NB4 (cell line): ENCODE measurements at regions not wholly inside any gene's neighbourhood (a gene's known extent, or its start where the extent isn't known, plus 50 kb on each side); places are given as distances from the start of the nearest gene placed in this dataset.

Experiments
- MYC ChIP-seq: IDR thresholded peaks from 2 replicates; pipeline ENCODE4 v1.6.1; 2011; ENCODE audit warnings: low read depth, low read length
- POLR2A ChIP-seq: IDR thresholded peaks from 2 replicates; pipeline ENCODE4 v1.6.1; 2011; ENCODE audit warnings: mild to moderate bottlenecking; ENCODE audit not compliant: insufficient read length; ENCODE audit errors: extremely low read depth
- TF ChIP-seq, protein P1 (sequence below): IDR thresholded peaks from one replicate; pipeline ENCODE4 v1.5.1; 2012; ENCODE audit warnings: low read depth, low read length
- TF ChIP-seq, protein P2 (sequence below): IDR thresholded peaks from 2 replicates; pipeline ENCODE4 v1.6.1; 2011; ENCODE audit warnings: low read depth, low read length

DNA sequence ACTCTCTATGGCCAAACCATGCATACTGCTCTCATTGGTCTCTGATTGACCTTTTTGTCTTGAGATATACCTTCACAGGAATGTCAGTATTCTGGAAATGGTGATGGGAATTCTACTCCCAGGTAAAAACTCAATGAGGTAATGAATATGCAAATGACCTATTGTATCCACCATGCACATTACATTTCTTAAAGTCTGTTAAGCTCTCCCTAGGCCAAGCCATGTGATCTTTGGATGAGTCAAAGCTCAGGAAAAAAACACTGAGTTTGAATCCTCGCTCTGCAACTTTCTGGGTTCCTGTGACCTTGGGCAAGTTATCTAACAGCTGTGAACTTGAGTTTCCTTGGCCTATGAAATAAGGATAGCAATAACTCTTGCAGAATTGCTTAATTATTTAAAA, 175.4 kb downstream of the PPP1R2C start:
- TF ChIP-seq, protein P1, sequence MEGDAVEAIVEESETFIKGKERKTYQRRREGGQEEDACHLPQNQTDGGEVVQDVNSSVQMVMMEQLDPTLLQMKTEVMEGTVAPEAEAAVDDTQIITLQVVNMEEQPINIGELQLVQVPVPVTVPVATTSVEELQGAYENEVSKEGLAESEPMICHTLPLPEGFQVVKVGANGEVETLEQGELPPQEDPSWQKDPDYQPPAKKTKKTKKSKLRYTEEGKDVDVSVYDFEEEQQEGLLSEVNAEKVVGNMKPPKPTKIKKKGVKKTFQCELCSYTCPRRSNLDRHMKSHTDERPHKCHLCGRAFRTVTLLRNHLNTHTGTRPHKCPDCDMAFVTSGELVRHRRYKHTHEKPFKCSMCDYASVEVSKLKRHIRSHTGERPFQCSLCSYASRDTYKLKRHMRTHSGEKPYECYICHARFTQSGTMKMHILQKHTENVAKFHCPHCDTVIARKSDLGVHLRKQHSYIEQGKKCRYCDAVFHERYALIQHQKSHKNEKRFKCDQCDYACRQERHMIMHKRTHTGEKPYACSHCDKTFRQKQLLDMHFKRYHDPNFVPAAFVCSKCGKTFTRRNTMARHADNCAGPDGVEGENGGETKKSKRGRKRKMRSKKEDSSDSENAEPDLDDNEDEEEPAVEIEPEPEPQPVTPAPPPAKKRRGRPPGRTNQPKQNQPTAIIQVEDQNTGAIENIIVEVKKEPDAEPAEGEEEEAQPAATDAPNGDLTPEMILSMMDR = no peak
- no peak for TF ChIP-seq POLR2A
- TF ChIP-seq, protein P2, sequence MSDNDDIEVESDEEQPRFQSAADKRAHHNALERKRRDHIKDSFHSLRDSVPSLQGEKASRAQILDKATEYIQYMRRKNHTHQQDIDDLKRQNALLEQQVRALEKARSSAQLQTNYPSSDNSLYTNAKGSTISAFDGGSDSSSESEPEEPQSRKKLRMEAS = no peak
- no peak for TF ChIP-seq MYC
